ENCODE measurements at regions not wholly inside any gene's neighbourhood (a gene's known extent, or its start where the extent isn't known, plus 50 kb on each side); places are given as distances from the start of the nearest gene placed in this dataset.

DNA sequence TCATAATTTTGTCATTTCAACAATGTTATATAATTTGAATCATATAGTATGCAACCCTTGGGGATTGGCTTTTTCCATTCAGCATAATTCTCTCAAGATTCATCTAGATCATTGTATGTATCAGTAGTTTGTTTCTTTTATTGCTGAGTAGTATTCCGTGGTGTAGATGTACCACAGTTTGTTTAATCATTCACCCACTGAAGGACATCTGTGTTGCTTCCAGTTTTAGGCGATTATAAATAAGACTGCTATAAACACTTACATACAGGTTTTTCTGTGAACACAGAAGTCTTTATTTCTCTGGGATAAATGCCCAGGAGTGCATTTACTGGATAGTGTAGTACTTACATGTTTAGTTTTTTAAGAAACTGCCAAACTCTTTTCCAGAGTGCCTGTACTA, 374.1 kb downstream of the DEPDC1B start:
- TF ChIP-seq, protein P1, sequence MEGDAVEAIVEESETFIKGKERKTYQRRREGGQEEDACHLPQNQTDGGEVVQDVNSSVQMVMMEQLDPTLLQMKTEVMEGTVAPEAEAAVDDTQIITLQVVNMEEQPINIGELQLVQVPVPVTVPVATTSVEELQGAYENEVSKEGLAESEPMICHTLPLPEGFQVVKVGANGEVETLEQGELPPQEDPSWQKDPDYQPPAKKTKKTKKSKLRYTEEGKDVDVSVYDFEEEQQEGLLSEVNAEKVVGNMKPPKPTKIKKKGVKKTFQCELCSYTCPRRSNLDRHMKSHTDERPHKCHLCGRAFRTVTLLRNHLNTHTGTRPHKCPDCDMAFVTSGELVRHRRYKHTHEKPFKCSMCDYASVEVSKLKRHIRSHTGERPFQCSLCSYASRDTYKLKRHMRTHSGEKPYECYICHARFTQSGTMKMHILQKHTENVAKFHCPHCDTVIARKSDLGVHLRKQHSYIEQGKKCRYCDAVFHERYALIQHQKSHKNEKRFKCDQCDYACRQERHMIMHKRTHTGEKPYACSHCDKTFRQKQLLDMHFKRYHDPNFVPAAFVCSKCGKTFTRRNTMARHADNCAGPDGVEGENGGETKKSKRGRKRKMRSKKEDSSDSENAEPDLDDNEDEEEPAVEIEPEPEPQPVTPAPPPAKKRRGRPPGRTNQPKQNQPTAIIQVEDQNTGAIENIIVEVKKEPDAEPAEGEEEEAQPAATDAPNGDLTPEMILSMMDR (IDR thresholded peaks at IDR 0.05): no peak
- TF ChIP-seq POLR2A (IDR thresholded peaks at IDR 0.05): no peak
